ENCODE measurements at regions not wholly inside any gene's neighbourhood (a gene's known extent, or its start where the extent isn't known, plus 50 kb on each side); places are given as distances from the start of the nearest gene placed in this dataset.
A peak's percentile ranks its signal among the peaks of the same experiment; 100 is the strongest.

DNA sequence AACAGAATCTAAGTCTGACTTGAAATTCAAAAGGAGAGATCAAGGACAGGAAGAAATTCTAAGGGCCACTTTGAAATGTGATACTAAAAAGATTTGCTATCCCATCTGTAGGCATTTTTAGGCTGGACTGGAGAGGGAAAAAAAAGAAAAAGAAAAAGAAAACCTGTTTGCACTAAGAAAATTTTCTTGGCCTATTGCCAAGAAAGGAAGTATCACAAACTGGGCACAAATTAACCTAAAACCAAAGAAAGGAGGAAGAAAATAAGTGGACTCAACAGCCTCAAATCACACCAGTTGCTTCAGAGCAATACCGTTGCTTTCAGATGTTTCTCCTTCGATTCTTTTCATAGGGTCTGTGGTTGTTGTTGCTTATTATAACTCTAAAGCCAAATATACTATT, 287.9 kb upstream of the VRK2 start:
- Histone ChIP-seq H3K27me3 (ENCODE audit: control insufficient read depth, insufficient read depth, low read length) (no peaks in the 10 kb centered on the region), H3K4me3 (ENCODE audit: low read depth, low read length) (no peak overlapping the region), H3K36me3 (ENCODE audit: control insufficient read depth, insufficient read depth, low read length) (no peaks in the 10 kb centered on the region)
- no peak for DNase-seq (ENCODE audit: low read depth)
- TF ChIP-seq CTCF (IDR thresholded peaks at IDR 0.05; ENCODE audit: insufficient read depth, low read length, poor library complexity, severe bottlenecking), result no peak

GRCh38 chr2:57759131-57759530, 287.5 kb upstream of the VRK2 start:
- no peaks in the 10 kb centered on the region for H3K27me3 ChIP-seq (ENCODE audit: control insufficient read depth, insufficient read depth, low read length)
- H3K36me3 ChIP-seq (ENCODE audit: control insufficient read depth, insufficient read depth, low read length), result no peaks in the 10 kb centered on the region
- no peak overlapping the region for H3K4me3 ChIP-seq (ENCODE audit: low read depth, low read length)
- TF ChIP-seq CTCF (IDR thresholded peaks at IDR 0.05; ENCODE audit: insufficient read depth, low read length, poor library complexity, severe bottlenecking), result no peak
- DNase-seq (ENCODE audit: low read depth), result no peak

GRCh38 chr2:57759822-57760300, 286.7 kb upstream of the VRK2 start:
- no peaks in the 10 kb centered on the region for H3K36me3 ChIP-seq (ENCODE audit: control insufficient read depth, insufficient read depth, low read length)
- H3K4me3 ChIP-seq (ENCODE audit: low read depth, low read length), result peak overlapping the region; percentile 26
- DNase-seq (ENCODE audit: low read depth), result peak; percentile 19
- no peaks in the 10 kb centered on the region for H3K27me3 ChIP-seq (ENCODE audit: control insufficient read depth, insufficient read depth, low read length)
- TF ChIP-seq CTCF (IDR thresholded peaks at IDR 0.05; ENCODE audit: insufficient read depth, low read length, poor library complexity, severe bottlenecking), result peak; percentile 96

DNA sequence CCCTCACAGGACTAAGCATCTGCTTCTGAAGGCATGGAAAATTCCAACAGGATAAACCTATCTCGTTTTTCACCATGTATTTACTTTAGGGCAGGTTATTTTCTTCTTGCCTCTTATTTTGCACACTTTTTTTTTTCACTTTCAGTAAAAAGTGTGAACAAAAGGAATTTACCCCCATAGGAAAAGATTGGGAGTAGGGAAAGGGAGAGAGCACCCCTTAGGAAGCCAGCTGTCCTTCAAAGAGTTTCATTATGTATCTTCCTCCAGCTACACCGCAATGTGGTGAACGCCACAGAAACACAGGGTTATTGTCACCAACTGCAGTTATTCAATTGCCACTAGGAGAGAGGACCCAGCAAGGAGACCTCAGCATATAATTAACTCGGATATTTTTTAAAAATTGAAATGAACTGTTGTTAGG, 286.2 kb upstream of the VRK2 start:
- Histone ChIP-seq H3K36me3 (ENCODE audit: control insufficient read depth, insufficient read depth, low read length) (no peaks in the 10 kb centered on the region), H3K4me3 (ENCODE audit: low read depth, low read length) (no peak overlapping the region), H3K27me3 (ENCODE audit: control insufficient read depth, insufficient read depth, low read length) (no peaks in the 10 kb centered on the region)
- TF ChIP-seq CTCF (IDR thresholded peaks at IDR 0.05; ENCODE audit: insufficient read depth, low read length, poor library complexity, severe bottlenecking), result no peak
- DNase-seq (ENCODE audit: low read depth), result no peak

DNA sequence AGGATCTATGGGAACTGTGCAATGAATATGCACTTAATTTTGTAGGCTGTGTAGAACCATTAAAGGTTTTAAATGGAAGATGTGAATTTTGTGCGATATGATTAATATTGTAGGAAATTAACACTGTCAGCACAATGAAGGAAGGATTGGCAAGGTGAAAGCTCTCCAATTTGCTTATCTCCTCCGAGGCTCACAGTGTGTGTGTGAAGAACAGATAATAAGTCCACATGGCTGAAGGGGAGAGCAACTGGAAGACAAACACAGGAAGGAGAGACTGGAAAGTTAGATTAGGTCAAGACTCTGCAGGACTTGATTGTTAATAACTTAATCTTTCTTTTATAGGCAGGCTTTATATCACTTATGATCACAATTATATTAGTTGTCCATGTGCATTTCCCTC, 269.7 kb upstream of the VRK2 start:
- no peak for TF ChIP-seq CTCF (IDR thresholded peaks at IDR 0.05; ENCODE audit: insufficient read depth, low read length, poor library complexity, severe bottlenecking)
- Histone ChIP-seq H3K27me3 (ENCODE audit: control insufficient read depth, insufficient read depth, low read length) (no peaks in the 10 kb centered on the region), H3K36me3 (ENCODE audit: control insufficient read depth, insufficient read depth, low read length) (no peaks in the 10 kb centered on the region), H3K4me3 (ENCODE audit: low read depth, low read length) (no peak overlapping the region)
- DNase-seq (ENCODE audit: low read depth), result no peak

DNA sequence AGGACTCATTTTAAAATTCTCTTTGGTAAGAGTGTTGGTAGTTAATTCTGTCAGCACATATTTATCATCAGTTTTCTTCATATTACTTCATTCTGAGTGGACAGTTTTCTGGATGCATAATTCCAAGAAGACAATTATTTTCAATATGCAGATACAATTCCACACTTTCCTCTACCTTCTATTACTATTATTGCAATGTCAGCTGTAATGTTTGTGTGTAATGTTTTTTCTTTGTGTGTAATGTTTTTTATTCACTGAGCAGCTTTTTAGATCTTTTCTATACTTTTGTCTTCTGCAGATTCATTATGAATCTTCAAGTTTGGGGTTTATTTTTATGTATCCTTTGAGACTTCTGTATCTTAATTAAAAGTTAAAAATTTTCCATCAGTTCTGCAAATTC, 264.0 kb upstream of the VRK2 start:
- H3K4me3 ChIP-seq (ENCODE audit: low read depth, low read length), result no peak overlapping the region
- DNase-seq (ENCODE audit: low read depth), result no peak
- no peak for TF ChIP-seq CTCF (IDR thresholded peaks at IDR 0.05; ENCODE audit: insufficient read depth, low read length, poor library complexity, severe bottlenecking)
- H3K36me3 ChIP-seq (ENCODE audit: control insufficient read depth, insufficient read depth, low read length), result no peaks in the 10 kb centered on the region
- no peaks in the 10 kb centered on the region for H3K27me3 ChIP-seq (ENCODE audit: control insufficient read depth, insufficient read depth, low read length)
